Liver (tissue), 3 donors: ENCODE measurements at regions not wholly inside any gene's neighbourhood (a gene's known extent, or its start where the extent isn't known, plus 50 kb on each side); places are given as distances from the start of the nearest gene placed in this dataset.

ENCODE experiments used
- GABPA ChIP-seq, 2 donors: IDR thresholded peaks in 1 of 2; conservative IDR thresholded peaks in 1 of 2; 2 replicates each; pipeline ENCODE4 v1.6.1; 2016; ENCODE audit warnings: antibody characterized with exemption in 2 of 2, mild to moderate bottlenecking in 1 of 2, moderate library complexity in 1 of 2
- JUND ChIP-seq, 2 donors: IDR thresholded peaks; 2 replicates each; pipeline ENCODE4 v1.6.1; 2016; ENCODE audit warnings: antibody characterized with exemption in 2 of 2
- MAX ChIP-seq: IDR thresholded peaks from 2 replicates; pipeline ENCODE4 v1.6.1; 2016; ENCODE audit warnings: antibody characterized with exemption
- RAD21 ChIP-seq, 2 donors: IDR thresholded peaks; 2 replicates each; pipeline ENCODE4 v1.6.1; 2016; ENCODE audit warnings: antibody characterized with exemption in 2 of 2, mild to moderate bottlenecking in 2 of 2
- SP1 ChIP-seq: IDR thresholded peaks from 2 replicates; pipeline ENCODE4 v1.6.1; 2018; ENCODE audit warnings: antibody characterized with exemption, mild to moderate bottlenecking
- TAF1 ChIP-seq: conservative IDR thresholded peaks from 2 replicates; pipeline ENCODE4 v1.6.1; 2016; ENCODE audit warnings: antibody characterized with exemption, mild to moderate bottlenecking
- YY1 ChIP-seq: IDR thresholded peaks from 2 replicates; pipeline ENCODE4 v1.6.1; 2016; ENCODE audit warnings: antibody characterized with exemption, mild to moderate bottlenecking
- TF ChIP-seq, protein P1 (sequence below): fragments of 150-350 bp; IDR thresholded peaks from 2 replicates; pipeline ENCODE4 v1.5.1; 2017; ENCODE audit warnings: improper control_type of control experiment, low read depth, low read length; ENCODE audit not compliant: missing input control
- TF ChIP-seq, protein P2 (sequence below): IDR thresholded peaks from 2 replicates; pipeline ENCODE4 v1.6.1; 2016; ENCODE audit warnings: antibody characterized with exemption
- donor health status: healthy.
- donor health status: healthy.

DNA sequence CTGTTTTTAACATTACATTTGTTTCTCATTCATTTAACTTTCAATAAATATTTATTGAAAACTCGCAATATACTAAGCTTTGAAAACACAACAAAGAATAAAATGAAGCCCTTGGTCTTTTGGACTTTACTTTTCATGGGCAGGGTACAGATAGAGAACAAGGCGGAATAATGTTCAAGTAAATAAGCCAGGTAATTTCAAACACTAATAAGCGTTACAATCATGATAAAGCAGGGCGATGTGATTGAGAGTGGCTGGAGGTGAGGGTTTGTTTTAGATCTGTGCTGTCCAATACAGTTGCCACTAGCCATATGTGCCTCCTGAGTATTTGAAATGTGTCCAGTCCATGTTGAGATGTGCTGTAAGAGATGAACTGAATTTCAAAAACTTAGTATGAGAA is 307.1 kb downstream of the ALDH8A1 start:
- TF ChIP-seq JUND (IDR thresholded peaks at IDR 0.05) (no peak), MAX (no peak), GABPA (IDR thresholded peaks at IDR 0.05 in 1 of 2, conservative IDR thresholded peaks at IDR 0.05 in 1 of 2) (no peak), RAD21 (IDR thresholded peaks at IDR 0.05) (no peak), YY1 (no peak), TAF1 (no peak), SP1 (no peak)
- TF ChIP-seq, protein P1, sequence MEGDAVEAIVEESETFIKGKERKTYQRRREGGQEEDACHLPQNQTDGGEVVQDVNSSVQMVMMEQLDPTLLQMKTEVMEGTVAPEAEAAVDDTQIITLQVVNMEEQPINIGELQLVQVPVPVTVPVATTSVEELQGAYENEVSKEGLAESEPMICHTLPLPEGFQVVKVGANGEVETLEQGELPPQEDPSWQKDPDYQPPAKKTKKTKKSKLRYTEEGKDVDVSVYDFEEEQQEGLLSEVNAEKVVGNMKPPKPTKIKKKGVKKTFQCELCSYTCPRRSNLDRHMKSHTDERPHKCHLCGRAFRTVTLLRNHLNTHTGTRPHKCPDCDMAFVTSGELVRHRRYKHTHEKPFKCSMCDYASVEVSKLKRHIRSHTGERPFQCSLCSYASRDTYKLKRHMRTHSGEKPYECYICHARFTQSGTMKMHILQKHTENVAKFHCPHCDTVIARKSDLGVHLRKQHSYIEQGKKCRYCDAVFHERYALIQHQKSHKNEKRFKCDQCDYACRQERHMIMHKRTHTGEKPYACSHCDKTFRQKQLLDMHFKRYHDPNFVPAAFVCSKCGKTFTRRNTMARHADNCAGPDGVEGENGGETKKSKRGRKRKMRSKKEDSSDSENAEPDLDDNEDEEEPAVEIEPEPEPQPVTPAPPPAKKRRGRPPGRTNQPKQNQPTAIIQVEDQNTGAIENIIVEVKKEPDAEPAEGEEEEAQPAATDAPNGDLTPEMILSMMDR, result no peak
- TF ChIP-seq, protein P2, sequence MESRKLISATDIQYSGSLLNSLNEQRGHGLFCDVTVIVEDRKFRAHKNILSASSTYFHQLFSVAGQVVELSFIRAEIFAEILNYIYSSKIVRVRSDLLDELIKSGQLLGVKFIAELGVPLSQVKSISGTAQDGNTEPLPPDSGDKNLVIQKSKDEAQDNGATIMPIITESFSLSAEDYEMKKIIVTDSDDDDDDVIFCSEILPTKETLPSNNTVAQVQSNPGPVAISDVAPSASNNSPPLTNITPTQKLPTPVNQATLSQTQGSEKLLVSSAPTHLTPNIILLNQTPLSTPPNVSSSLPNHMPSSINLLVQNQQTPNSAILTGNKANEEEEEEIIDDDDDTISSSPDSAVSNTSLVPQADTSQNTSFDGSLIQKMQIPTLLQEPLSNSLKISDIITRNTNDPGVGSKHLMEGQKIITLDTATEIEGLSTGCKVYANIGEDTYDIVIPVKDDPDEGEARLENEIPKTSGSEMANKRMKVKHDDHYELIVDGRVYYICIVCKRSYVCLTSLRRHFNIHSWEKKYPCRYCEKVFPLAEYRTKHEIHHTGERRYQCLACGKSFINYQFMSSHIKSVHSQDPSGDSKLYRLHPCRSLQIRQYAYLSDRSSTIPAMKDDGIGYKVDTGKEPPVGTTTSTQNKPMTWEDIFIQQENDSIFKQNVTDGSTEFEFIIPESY, result no peak
